ENCODE measurements at regions not wholly inside any gene's neighbourhood (a gene's known extent, or its start where the extent isn't known, plus 50 kb on each side); places are given as distances from the start of the nearest gene placed in this dataset.
"Not testable (repeated sequence)": the region's sequence is repeated elsewhere in the genome, so short reads cannot be mapped to it uniquely, and the experiment has no call there.

- no peak for DNase-seq (ENCODE audit: low spot score)
- no peak for ATAC-seq (ENCODE audit: low FRiP score)
- TF ChIP-seq CTCF (IDR thresholded peaks at IDR 0.05): no peak
Observed at GRCh38 chr16:80893686-80894085, 89.3 kb upstream of the CDYL2 start.

- not testable (repeated sequence) for ATAC-seq (ENCODE audit: low FRiP score); DNase-seq (ENCODE audit: low spot score)
Observed at GRCh38 chr16:80892395-80892794, 88.0 kb upstream of the CDYL2 start.

- DNase-seq (ENCODE audit: low spot score) (no peak), ATAC-seq (ENCODE audit: low FRiP score) (no peak)
- no peak for TF ChIP-seq CTCF (IDR thresholded peaks at IDR 0.05)
Observed at GRCh38 chr16:80889779-80890359, 85.5 kb upstream of the CDYL2 start.

- TF ChIP-seq CTCF (IDR thresholded peaks at IDR 0.05): no peak
- ATAC-seq (ENCODE audit: low FRiP score): no peak
- no peak for DNase-seq (ENCODE audit: low spot score)
Observed at GRCh38 chr16:80887062-80887461, 82.7 kb upstream of the CDYL2 start.

GRCh38 chr16:80883816-80884215 lies 79.4 kb upstream of the CDYL2 start:
- no peak for TF ChIP-seq CTCF (IDR thresholded peaks at IDR 0.05)
- DNase-seq (ENCODE audit: low spot score) (no peak), ATAC-seq (ENCODE audit: low FRiP score) (no peak)

GRCh38 chr16:80883159-80883642 lies 78.8 kb upstream of the CDYL2 start:
- no peak for TF ChIP-seq CTCF (IDR thresholded peaks at IDR 0.05)
- ATAC-seq (ENCODE audit: low FRiP score) (no peak), DNase-seq (ENCODE audit: low spot score) (no peak)

- DNase-seq (ENCODE audit: low spot score): no peak
- no peak for TF ChIP-seq CTCF (IDR thresholded peaks at IDR 0.05)
- no peak for ATAC-seq (ENCODE audit: low FRiP score)
Observed at GRCh38 chr16:80875616-80876015, 71.2 kb upstream of the CDYL2 start.

All from omental fat pad (tissue), 3 donors.